Astrocyte (in vitro differentiated cells and primary cell): ENCODE measurements at regions not wholly inside any gene's neighbourhood (a gene's known extent, or its start where the extent isn't known, plus 50 kb on each side); places are given as distances from the start of the nearest gene placed in this dataset.
"Not testable (repeated sequence)": the region's sequence is repeated elsewhere in the genome, so short reads cannot be mapped to it uniquely, and the experiment has no call there.

Source experiments
- DNase-seq: peaks from one replicate; pipeline ENCODE4 v3.0.0-alpha.2; 2010; ENCODE audit warnings: low read depth
- FAIRE-seq: peaks from 2 replicates; lab custom pipeline; 2011; peaks lifted over from hg19 to GRCh38; lab: Jason Lieb, UNC
- H2AFZ ChIP-seq: 2 replicates; pipeline ENCODE4 v1.6.0; 2012; ENCODE audit warnings: low read depth, low read length, inconsistent platforms
- H3K27ac ChIP-seq: 2 replicates; pipeline ENCODE4 v1.5.1; 2011; ENCODE audit warnings: low read depth, low read length, inconsistent platforms
- H3K27me3 ChIP-seq: 2 replicates; pipeline ENCODE4 v1.6.0; 2011; ENCODE audit warnings: low read length, inconsistent platforms; ENCODE audit not compliant: insufficient read depth
- H3K36me3 ChIP-seq: 2 replicates; pipeline ENCODE4 v1.5.1; 2011; ENCODE audit warnings: low read length, inconsistent platforms; ENCODE audit not compliant: insufficient read depth
- H3K4me1 ChIP-seq: 2 replicates; pipeline ENCODE4 v1.5.1; 2011; ENCODE audit warnings: low read length, inconsistent platforms; ENCODE audit not compliant: insufficient read depth
- H3K4me2 ChIP-seq: 2 replicates; pipeline ENCODE4 v1.6.0; 2012; ENCODE audit warnings: low read length, inconsistent platforms
- H3K4me3 ChIP-seq: 2 replicates; pipeline ENCODE4 v1.5.1; 2011; ENCODE audit warnings: low read depth, mild to moderate bottlenecking, low read length, inconsistent platforms; ENCODE audit not compliant: insufficient read depth
- H3K79me2 ChIP-seq: 2 replicates; pipeline ENCODE4 v1.6.0; 2012; ENCODE audit warnings: mild to moderate bottlenecking, low read length, inconsistent platforms; ENCODE audit not compliant: insufficient read depth
- H3K9ac ChIP-seq: 2 replicates; pipeline ENCODE4 v1.6.0; 2012; ENCODE audit warnings: mild to moderate bottlenecking, low read length, inconsistent platforms
- H3K9me3 ChIP-seq: 2 replicates; pipeline ENCODE4 v1.5.1; 2012; ENCODE audit warnings: low read depth, mild to moderate bottlenecking, low read length, inconsistent platforms; ENCODE audit not compliant: insufficient read depth
- H4K20me1 ChIP-seq: 2 replicates; pipeline ENCODE4 v1.6.0; 2012; ENCODE audit warnings: low read length, inconsistent platforms; ENCODE audit not compliant: insufficient read depth
- H3K27ac Mint-ChIP-seq: one replicate; pipeline ENCODE4 v1.8.0; 2021; ENCODE audit warnings: mild to moderate bottlenecking, mixed read lengths; ENCODE audit not compliant: unreplicated experiment
- H3K27me3 Mint-ChIP-seq: one replicate; pipeline ENCODE4 v1.8.0; 2021; ENCODE audit warnings: low read depth, mixed read lengths; ENCODE audit not compliant: unreplicated experiment
- H3K36me3 Mint-ChIP-seq: one replicate; pipeline ENCODE4 v1.8.0; 2021; ENCODE audit warnings: low read depth, mixed read lengths; ENCODE audit not compliant: unreplicated experiment
- H3K4me1 Mint-ChIP-seq: one replicate; pipeline ENCODE4 v1.8.0; 2021; ENCODE audit warnings: low read depth, mixed read lengths; ENCODE audit not compliant: unreplicated experiment
- H3K4me3 Mint-ChIP-seq: one replicate; pipeline ENCODE4 v1.8.0; 2021; ENCODE audit warnings: mild to moderate bottlenecking, moderate library complexity, mixed read lengths; ENCODE audit not compliant: unreplicated experiment
- H3K9me3 Mint-ChIP-seq: one replicate; pipeline ENCODE4 v1.8.0; 2021; ENCODE audit warnings: mild to moderate bottlenecking, mixed read lengths; ENCODE audit not compliant: unreplicated experiment

GRCh38 chr2:131626565-131626964 lies 98.9 kb downstream of the CCDC74A start:
- not testable (repeated sequence) for H2AFZ ChIP-seq, H3K36me3 ChIP-seq, H3K4me3 ChIP-seq, H3K79me2 ChIP-seq, H3K4me1 Mint-ChIP-seq, H3K4me2 ChIP-seq, H3K9ac ChIP-seq, H4K20me1 ChIP-seq, H3K9me3 ChIP-seq, H3K9me3 Mint-ChIP-seq, DNase-seq, H3K27me3 ChIP-seq, H3K4me3 Mint-ChIP-seq, H3K27ac Mint-ChIP-seq, H3K4me1 ChIP-seq, H3K27ac ChIP-seq, H3K36me3 Mint-ChIP-seq, FAIRE-seq
- peaks cover 11% of the 10 kb centered on the region for H3K27me3 Mint-ChIP-seq

- H3K27me3 Mint-ChIP-seq: peaks cover 11% of the 10 kb centered on the region
- not testable (repeated sequence) for H3K9me3 ChIP-seq, H2AFZ ChIP-seq, H3K4me2 ChIP-seq, H3K9me3 Mint-ChIP-seq, H3K4me1 ChIP-seq, H3K4me3 Mint-ChIP-seq, DNase-seq, H3K27ac ChIP-seq, H3K36me3 ChIP-seq, H3K27me3 ChIP-seq, FAIRE-seq, H3K79me2 ChIP-seq, H3K4me1 Mint-ChIP-seq, H3K9ac ChIP-seq, H3K36me3 Mint-ChIP-seq, H3K4me3 ChIP-seq, H3K27ac Mint-ChIP-seq, H4K20me1 ChIP-seq
Measured at GRCh38 chr2:131627777-131628176, 100.1 kb downstream of the CCDC74A start.

GRCh38 chr2:131631648-131632047 lies 104.0 kb downstream of the CCDC74A start:
- H3K4me3 ChIP-seq, H3K9me3 Mint-ChIP-seq, H2AFZ ChIP-seq, H3K27me3 ChIP-seq, H3K79me2 ChIP-seq, H3K9me3 ChIP-seq, H3K4me3 Mint-ChIP-seq, H3K4me1 Mint-ChIP-seq, H3K4me2 ChIP-seq, H3K36me3 Mint-ChIP-seq, H4K20me1 ChIP-seq, FAIRE-seq, H3K4me1 ChIP-seq, H3K9ac ChIP-seq, H3K27ac Mint-ChIP-seq, H3K36me3 ChIP-seq, H3K27ac ChIP-seq, DNase-seq: not testable (repeated sequence)
- peaks cover 11% of the 10 kb centered on the region for H3K27me3 Mint-ChIP-seq

- not testable (repeated sequence) for H3K36me3 ChIP-seq, H3K9me3 Mint-ChIP-seq, H3K27ac ChIP-seq, H3K9me3 ChIP-seq, H3K9ac ChIP-seq, DNase-seq, H3K4me3 Mint-ChIP-seq, H3K4me3 ChIP-seq, H3K27me3 ChIP-seq, H3K79me2 ChIP-seq, FAIRE-seq, H3K4me2 ChIP-seq, H3K36me3 Mint-ChIP-seq, H3K27ac Mint-ChIP-seq, H3K4me1 ChIP-seq, H2AFZ ChIP-seq, H3K4me1 Mint-ChIP-seq, H4K20me1 ChIP-seq
- H3K27me3 Mint-ChIP-seq: peaks cover 11% of the 10 kb centered on the region
Measured at GRCh38 chr2:131633405-131633804, 105.7 kb downstream of the CCDC74A start.

GRCh38 chr2:131633827-131634695 lies 106.4 kb downstream of the CCDC74A start:
- not testable (repeated sequence) for FAIRE-seq, DNase-seq, H3K79me2 ChIP-seq

More at GRCh38 chr2:131633827-131634695, 106.4 kb downstream of the CCDC74A start:
- not testable (repeated sequence) for H3K9me3 Mint-ChIP-seq, H3K27ac Mint-ChIP-seq, H3K27me3 ChIP-seq, H3K27me3 Mint-ChIP-seq, H3K27ac ChIP-seq, H4K20me1 ChIP-seq, H3K4me1 ChIP-seq, H3K9ac ChIP-seq, H3K4me3 ChIP-seq, H3K4me1 Mint-ChIP-seq, H3K36me3 Mint-ChIP-seq, H3K4me2 ChIP-seq, H3K4me3 Mint-ChIP-seq, H2AFZ ChIP-seq, H3K36me3 ChIP-seq, H3K9me3 ChIP-seq
